HUES64 (cell line): ENCODE measurements at regions not wholly inside any gene's neighbourhood (a gene's known extent, or its start where the extent isn't known, plus 50 kb on each side); places are given as distances from the start of the nearest gene placed in this dataset.

Source experiments
- H3K27ac ChIP-seq: 2 replicates; pipeline ENCODE4 v1.7.0; 2013; ENCODE audit warnings: low read depth, low read length, inconsistent platforms
- H3K27me3 ChIP-seq: 2 replicates; pipeline ENCODE4 v1.6.1; 2013; ENCODE audit warnings: mild to moderate bottlenecking, low read length; ENCODE audit not compliant: insufficient read depth
- H3K36me3 ChIP-seq: 2 replicates; pipeline ENCODE4 v1.6.1; 2013; ENCODE audit warnings: mild to moderate bottlenecking, low read length; ENCODE audit not compliant: insufficient read depth
- H3K4me1 ChIP-seq: 2 replicates; pipeline ENCODE4 v1.6.1; 2013; ENCODE audit warnings: mild to moderate bottlenecking, low read length, moderate library complexity; ENCODE audit not compliant: insufficient read depth
- H3K4me3 ChIP-seq: 2 replicates; pipeline ENCODE4 v1.5.1; 2013; ENCODE audit warnings: mild to moderate bottlenecking, low read length, moderate library complexity
- H3K9ac ChIP-seq: 2 replicates; pipeline ENCODE4 v1.6.1; 2013; ENCODE audit warnings: mild to moderate bottlenecking, low read depth, low read length
- H3K9me3 ChIP-seq: 2 replicates; pipeline ENCODE4 v1.6.1; 2013; ENCODE audit warnings: low read depth, low read length; ENCODE audit not compliant: insufficient read depth
- WGBS: fragments of 150-250, 120-280 bp; methylation state at CpG from one replicate; pipeline ENCODE4 v1.1.7; 2013; ENCODE audit warnings: missing lambda C conversion rate; 5-methylcytosine and 5-hydroxymethylcytosine counted together

DNA sequence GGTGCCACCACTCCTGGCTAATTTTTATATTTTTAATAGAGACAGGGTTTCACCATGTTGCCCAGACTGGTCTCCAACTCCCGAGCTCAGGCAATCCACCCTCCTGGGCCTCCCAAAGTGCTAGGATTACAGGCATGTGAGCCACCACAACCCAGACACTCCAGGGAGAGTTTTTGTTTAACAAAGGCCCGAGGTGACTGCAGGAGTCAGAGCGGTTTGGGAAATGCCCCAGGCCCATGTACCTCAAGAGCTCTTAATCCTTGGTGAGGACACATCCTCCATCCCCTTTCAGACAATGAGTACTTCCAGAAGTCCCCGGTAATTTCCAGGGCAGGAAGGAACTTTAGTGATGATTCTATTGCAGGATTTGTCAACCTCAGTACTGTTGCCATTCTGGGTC is 176.0 kb downstream of the ESRRB start:
- Histone ChIP-seq H3K27ac (no peak overlapping the region), H3K36me3 (no peaks in the 10 kb centered on the region), H3K27me3 (no peaks in the 10 kb centered on the region), H3K9me3 (no peaks in the 10 kb centered on the region), H3K4me1 (peaks cover 19% of the 10 kb centered on the region), H3K9ac (no peak overlapping the region), H3K4me3 (no peak overlapping the region)
- 22% methylated on average over 4 of the region's 4 CpGs for WGBS

- Histone ChIP-seq H3K4me3 (no peak overlapping the region), H3K27me3 (no peaks in the 10 kb centered on the region), H3K36me3 (no peaks in the 10 kb centered on the region), H3K27ac (no peak overlapping the region), H3K9me3 (no peaks in the 10 kb centered on the region), H3K4me1 (no peaks in the 10 kb centered on the region), H3K9ac (no peak overlapping the region)
- WGBS: 94% methylated on average over 18 of the region's 18 CpGs
Measured at GRCh38 chr14:76564471-76565422, 188.8 kb downstream of the ESRRB start.

DNA sequence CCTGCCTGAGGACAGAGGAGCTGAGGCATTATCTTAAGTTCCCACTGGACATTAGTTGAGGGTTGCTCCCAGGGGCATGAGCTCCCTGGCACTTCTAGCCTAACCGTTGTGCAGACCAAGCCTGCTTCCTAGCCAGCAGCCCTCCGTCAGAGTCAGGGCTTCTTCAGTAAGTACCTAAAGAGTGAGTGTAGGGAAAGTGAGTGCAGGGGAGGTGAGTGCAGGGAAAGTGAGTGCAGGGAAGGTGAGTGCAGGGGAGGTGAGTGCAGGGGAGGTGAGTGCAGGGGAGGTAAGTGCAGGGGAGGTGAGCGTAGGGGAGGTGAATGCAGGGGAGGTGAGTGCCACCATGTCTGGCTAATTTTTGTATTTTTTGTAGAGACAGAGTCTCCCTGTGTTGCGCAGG is 190.5 kb downstream of the ESRRB start:
- no peaks in the 10 kb centered on the region for H3K4me1 ChIP-seq
- H3K36me3 ChIP-seq: no peaks in the 10 kb centered on the region
- H3K27ac ChIP-seq: no peak overlapping the region
- no peaks in the 10 kb centered on the region for H3K9me3 ChIP-seq
- H3K9ac ChIP-seq: no peak overlapping the region
- no peaks in the 10 kb centered on the region for H3K27me3 ChIP-seq
- no peak overlapping the region for H3K4me3 ChIP-seq
- 90% methylated on average over 4 of the region's 4 CpGs for WGBS

GRCh38 chr14:76574416-76575095 is 186.7 kb upstream of the VASH1 start:
- no peak overlapping the region for H3K27ac ChIP-seq
- WGBS: 87% methylated on average over 22 of the region's 22 CpGs
- no peaks in the 10 kb centered on the region for H3K9me3 ChIP-seq

GRCh38 chr14:76575108-76575507 is 186.2 kb upstream of the VASH1 start:
- Histone ChIP-seq H3K4me1 (no peaks in the 10 kb centered on the region), H3K9me3 (no peaks in the 10 kb centered on the region), H3K4me3 (no peak overlapping the region), H3K36me3 (no peaks in the 10 kb centered on the region), H3K9ac (no peak overlapping the region), H3K27me3 (no peaks in the 10 kb centered on the region), H3K27ac (no peak overlapping the region)
- 92% methylated on average over 8 of the region's 9 CpGs for WGBS

More at GRCh38 chr14:76574416-76575095, 186.7 kb upstream of the VASH1 start:
- Histone ChIP-seq H3K4me1 (no peaks in the 10 kb centered on the region), H3K27me3 (no peaks in the 10 kb centered on the region), H3K9ac (no peak overlapping the region), H3K4me3 (no peak overlapping the region), H3K36me3 (no peaks in the 10 kb centered on the region)

DNA sequence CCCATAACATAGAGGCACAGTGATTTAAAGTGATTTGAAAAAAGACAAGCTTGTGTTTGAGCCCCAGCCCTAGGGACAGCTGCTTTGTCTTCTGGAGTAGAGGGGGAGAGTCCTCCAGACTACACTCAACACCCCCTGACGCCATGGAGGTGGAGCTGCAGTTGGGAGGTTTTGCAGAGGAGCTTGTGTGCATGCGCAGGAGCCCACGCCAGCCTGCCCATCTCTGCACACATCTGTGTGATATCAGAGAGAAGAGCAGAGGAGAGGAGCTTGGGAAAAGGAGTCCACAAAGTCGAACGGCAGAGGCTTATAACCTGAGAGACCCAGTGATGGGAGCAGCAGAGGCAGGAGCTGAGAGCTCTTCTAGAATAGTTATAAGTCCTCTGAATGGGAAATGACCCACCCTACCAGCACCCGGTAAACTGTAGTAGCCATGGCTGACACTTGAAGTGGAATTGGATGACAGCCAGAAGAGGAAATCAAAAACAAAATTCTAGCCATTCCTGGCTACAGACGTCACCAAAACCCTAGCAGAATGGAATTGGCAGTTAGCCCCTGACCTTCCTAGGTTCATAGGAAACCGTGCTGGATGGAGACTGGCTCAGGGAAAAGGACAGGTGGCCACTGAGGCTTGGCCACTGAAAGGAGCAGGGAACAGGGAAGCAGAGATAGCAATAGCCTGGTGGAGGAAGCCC is 185.1 kb upstream of the VASH1 start:
- Histone ChIP-seq H3K36me3 (no peaks in the 10 kb centered on the region), H3K9me3 (no peaks in the 10 kb centered on the region), H3K27ac (no peak overlapping the region), H3K4me1 (no peaks in the 10 kb centered on the region), H3K4me3 (no peak overlapping the region), H3K9ac (no peak overlapping the region), H3K27me3 (no peaks in the 10 kb centered on the region)
- WGBS: 81% methylated on average over 8 of the region's 8 CpGs

DNA sequence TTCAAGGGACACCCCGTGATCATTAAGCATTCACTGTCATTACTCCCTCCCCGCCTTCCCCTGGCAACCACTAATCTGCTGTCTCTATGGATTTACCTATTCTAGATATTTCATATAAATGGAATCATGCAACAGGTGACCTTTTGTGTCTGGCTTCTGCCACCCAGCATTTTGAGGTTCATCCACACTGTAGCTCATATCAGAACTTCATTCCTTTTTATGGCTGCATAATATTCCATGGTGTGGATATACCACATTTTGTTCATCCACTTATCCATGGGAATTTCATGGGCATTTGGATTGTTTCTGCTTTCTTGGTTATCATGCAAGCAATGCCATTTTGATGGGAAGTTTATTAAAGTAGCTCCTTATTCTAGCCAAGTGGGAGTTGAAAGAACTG is 184.2 kb upstream of the VASH1 start:
- Histone ChIP-seq H3K36me3 (no peaks in the 10 kb centered on the region), H3K4me3 (no peak overlapping the region), H3K27ac (no peak overlapping the region), H3K4me1 (no peaks in the 10 kb centered on the region), H3K9me3 (no peaks in the 10 kb centered on the region), H3K27me3 (no peaks in the 10 kb centered on the region), H3K9ac (no peak overlapping the region)
- 94% methylated on average over 2 of the region's 2 CpGs for WGBS

GRCh38 chr14:76577837-76578236 is 183.4 kb upstream of the VASH1 start:
- Histone ChIP-seq H3K36me3 (no peaks in the 10 kb centered on the region), H3K9me3 (no peaks in the 10 kb centered on the region), H3K9ac (no peak overlapping the region), H3K4me3 (no peak overlapping the region), H3K4me1 (no peaks in the 10 kb centered on the region), H3K27me3 (no peaks in the 10 kb centered on the region), H3K27ac (no peak overlapping the region)
- 97% methylated on average over 3 of the region's 3 CpGs for WGBS

- 85% methylated on average over 2 of the region's 2 CpGs for WGBS
- H3K4me1 ChIP-seq: no peaks in the 10 kb centered on the region
- no peak overlapping the region for H3K27ac ChIP-seq
- H3K9me3 ChIP-seq: no peaks in the 10 kb centered on the region
- no peaks in the 10 kb centered on the region for H3K36me3 ChIP-seq
- no peaks in the 10 kb centered on the region for H3K27me3 ChIP-seq
- no peak overlapping the region for H3K4me3 ChIP-seq
- H3K9ac ChIP-seq: no peak overlapping the region
Measured at GRCh38 chr14:76580399-76580798, 180.9 kb upstream of the VASH1 start.

DNA sequence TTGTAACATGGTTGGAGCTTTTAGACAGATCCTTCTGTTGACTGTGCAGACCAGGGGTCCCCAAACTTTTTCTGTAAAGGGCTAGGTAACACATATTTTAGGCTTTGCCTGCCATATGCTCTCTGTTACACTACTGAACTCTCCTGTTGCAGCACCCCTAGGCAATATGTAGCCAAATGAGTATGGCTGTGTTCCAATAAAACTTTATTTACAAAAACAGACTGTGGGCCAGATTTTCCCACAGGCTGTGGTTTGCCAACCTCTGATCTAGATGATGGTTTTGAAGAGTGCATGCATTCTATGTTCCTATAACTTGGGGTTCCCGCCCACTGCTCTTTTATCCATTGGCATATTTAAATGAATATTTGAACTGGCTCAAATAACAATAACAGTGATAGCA is 180.3 kb upstream of the VASH1 start:
- Histone ChIP-seq H3K27ac (no peak overlapping the region), H3K4me3 (no peak overlapping the region), H3K4me1 (no peaks in the 10 kb centered on the region), H3K9ac (no peak overlapping the region), H3K27me3 (no peaks in the 10 kb centered on the region), H3K9me3 (no peaks in the 10 kb centered on the region), H3K36me3 (no peaks in the 10 kb centered on the region)
- WGBS: no CpG with 5 or more reads among the region's 1 CpG

DNA sequence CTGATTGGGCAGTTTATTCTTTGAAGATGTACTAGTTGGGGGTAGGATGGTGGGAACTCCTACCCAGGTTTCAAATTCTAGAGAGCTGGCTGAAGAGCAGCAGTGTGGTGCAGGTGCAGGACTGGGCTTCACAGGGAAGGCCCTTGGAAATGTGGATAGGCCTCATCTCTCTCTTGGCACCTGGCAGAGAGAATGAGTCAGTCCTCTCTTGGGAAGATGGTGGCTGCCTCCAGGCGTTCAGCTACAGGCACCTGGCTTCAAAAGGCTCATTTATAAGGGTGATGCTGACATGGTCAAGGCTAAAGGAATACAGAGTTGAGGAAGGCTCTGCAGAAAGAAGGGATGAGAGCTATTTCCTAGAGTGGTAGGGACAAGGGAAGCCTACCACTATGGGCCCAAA is 179.7 kb upstream of the VASH1 start:
- Histone ChIP-seq H3K9me3 (no peaks in the 10 kb centered on the region), H3K36me3 (no peaks in the 10 kb centered on the region), H3K4me1 (no peaks in the 10 kb centered on the region), H3K27me3 (no peaks in the 10 kb centered on the region), H3K27ac (no peak overlapping the region), H3K9ac (no peak overlapping the region), H3K4me3 (no peak overlapping the region)
- 85% methylated on average over 1 of the region's 1 CpG for WGBS
